HEK293T (cell line): ENCODE measurements at regions not wholly inside any gene's neighbourhood (a gene's known extent, or its start where the extent isn't known, plus 50 kb on each side); places are given as distances from the start of the nearest gene placed in this dataset.

ENCODE experiments used
- ARNT ChIP-seq: fragments of 450-650 bp; IDR thresholded peaks from 2 replicates; pipeline ENCODE4 v1.6.1; 2017; ENCODE audit warnings: mild to moderate bottlenecking
- BHLHE40 ChIP-seq: fragments of 450-650 bp; IDR thresholded peaks from 2 replicates; pipeline ENCODE4 v1.6.1; 2016; ENCODE audit warnings: mild to moderate bottlenecking, moderate library complexity, borderline replicate concordance
- CTBP1 ChIP-seq: fragments of 450-650 bp; IDR thresholded peaks from 2 replicates; pipeline ENCODE4 v1.6.1; 2016; ENCODE audit warnings: borderline replicate concordance
- ELF4 ChIP-seq: fragments of 450-650 bp; IDR thresholded peaks from 2 replicates; pipeline ENCODE4 v1.6.1; 2017; ENCODE audit warnings: antibody characterized with exemption
- FOXA1 ChIP-seq: fragments of 450-650 bp; IDR thresholded peaks from 2 replicates; pipeline ENCODE4 v1.6.1; 2016; ENCODE audit warnings: mild to moderate bottlenecking
- FOXM1 ChIP-seq: fragments of 450-650 bp; IDR thresholded peaks from 2 replicates; pipeline ENCODE4 v1.6.1; 2017; ENCODE audit warnings: mild to moderate bottlenecking, borderline replicate concordance
- SP1 ChIP-seq: fragments of 450-650 bp; IDR thresholded peaks from 2 replicates; pipeline ENCODE4 v1.6.1; 2017
- SUZ12 ChIP-seq: fragments of 450-650 bp; IDR thresholded peaks from 2 replicates; pipeline ENCODE4 v1.6.1; 2016; ENCODE audit warnings: mild to moderate bottlenecking
- ZNF384 ChIP-seq: fragments of 450-650 bp; IDR thresholded peaks from 2 replicates; pipeline ENCODE4 v1.6.1; 2016
- TF ChIP-seq, protein P1 (sequence below): fragments of 450-650 bp; IDR thresholded peaks from 2 replicates; pipeline ENCODE4 v1.6.1; 2016

DNA sequence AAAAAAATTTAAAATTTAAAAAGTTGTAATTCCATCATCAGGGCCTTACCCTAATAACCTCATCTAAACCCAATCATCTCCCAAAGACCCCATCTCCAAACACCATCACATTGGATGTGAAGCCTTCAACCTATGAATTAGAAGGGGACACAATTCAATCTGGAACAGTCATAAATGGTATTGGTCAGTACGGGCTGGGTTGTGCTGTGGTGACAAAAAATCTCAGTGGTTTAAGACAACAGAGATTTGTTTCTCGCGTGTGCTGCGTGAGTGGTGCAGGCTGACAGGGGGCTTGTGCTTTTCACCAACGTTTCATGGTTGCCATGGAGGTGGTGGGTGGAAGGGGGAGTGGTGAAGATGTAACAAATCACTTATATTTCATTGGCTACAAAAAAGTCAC is 174.5 kb downstream of the INHBB start:
- no peak for TF ChIP-seq FOXM1
- no peak for TF ChIP-seq ARNT
- TF ChIP-seq ELF4 = no peak
- TF ChIP-seq ZNF384 = no peak
- TF ChIP-seq BHLHE40 = no peak
- TF ChIP-seq CTBP1 = no peak
- no peak for TF ChIP-seq FOXA1
- no peak for TF ChIP-seq SP1
- TF ChIP-seq, protein P1, sequence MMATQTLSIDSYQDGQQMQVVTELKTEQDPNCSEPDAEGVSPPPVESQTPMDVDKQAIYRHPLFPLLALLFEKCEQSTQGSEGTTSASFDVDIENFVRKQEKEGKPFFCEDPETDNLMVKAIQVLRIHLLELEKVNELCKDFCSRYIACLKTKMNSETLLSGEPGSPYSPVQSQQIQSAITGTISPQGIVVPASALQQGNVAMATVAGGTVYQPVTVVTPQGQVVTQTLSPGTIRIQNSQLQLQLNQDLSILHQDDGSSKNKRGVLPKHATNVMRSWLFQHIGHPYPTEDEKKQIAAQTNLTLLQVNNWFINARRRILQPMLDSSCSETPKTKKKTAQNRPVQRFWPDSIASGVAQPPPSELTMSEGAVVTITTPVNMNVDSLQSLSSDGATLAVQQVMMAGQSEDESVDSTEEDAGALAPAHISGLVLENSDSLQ = no peak
- no peak for TF ChIP-seq SUZ12
